ENCODE measurements at regions not wholly inside any gene's neighbourhood (a gene's known extent, or its start where the extent isn't known, plus 50 kb on each side); places are given as distances from the start of the nearest gene placed in this dataset.
"Not testable (repeated sequence)": the region's sequence is repeated elsewhere in the genome, so short reads cannot be mapped to it uniquely, and the experiment has no call there.

DNA sequence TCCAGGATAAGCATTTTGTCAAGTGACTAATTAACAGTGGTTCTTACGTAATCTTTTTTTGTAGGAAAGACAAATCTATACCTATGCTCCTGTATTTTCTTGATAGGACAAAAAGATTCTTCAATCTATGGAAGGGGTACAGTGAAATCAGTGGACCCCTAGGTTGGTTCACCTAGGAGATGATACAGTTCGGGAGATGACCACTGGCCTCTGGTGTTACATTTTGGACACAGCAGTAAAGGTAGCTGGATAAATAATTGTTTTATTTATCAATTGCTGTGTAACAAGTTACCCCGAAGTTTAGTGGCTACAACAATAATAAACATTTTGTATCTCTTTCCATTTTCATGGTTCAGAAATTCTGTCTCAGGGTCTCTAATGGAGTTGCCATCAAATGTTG lies 288.2 kb upstream of the MAGI2 start:
- Histone ChIP-seq H3K27ac (no peak overlapping the region), H3K4me3 (no peak overlapping the region), H3K36me3 (no peaks in the 10 kb centered on the region), H3K27me3 (replicated peaks; ENCODE audit: insufficient read depth) (no peaks in the 10 kb centered on the region), H3K9me3 (no peaks in the 10 kb centered on the region), H3K4me1 (replicated peaks) (no peaks in the 10 kb centered on the region)
- DNase-seq (ENCODE audit: low spot score), result no peak
- intact Hi-C loops (cut with DNase I), result no loop called here
- TF ChIP-seq POLR2A (IDR thresholded peaks at IDR 0.05) (no peak), CTCF (IDR thresholded peaks at IDR 0.05) (no peak), POLR2AphosphoS5 (IDR thresholded peaks at IDR 0.05) (no peak)
- WGBS, result 76% methylated on average over 3 of the region's 3 CpGs

- H3K27ac ChIP-seq, result no peak overlapping the region
- no peaks in the 10 kb centered on the region for H3K9me3 ChIP-seq
- 96% methylated on average over 22 of the region's 22 CpGs for WGBS
- no peak for DNase-seq (ENCODE audit: low spot score)
- no peaks in the 10 kb centered on the region for H3K4me1 ChIP-seq (replicated peaks)
- intact Hi-C loops (cut with DNase I), result no loop called here
- H3K27me3 ChIP-seq (replicated peaks; ENCODE audit: insufficient read depth), result no peaks in the 10 kb centered on the region
- H3K4me3 ChIP-seq, result no peak overlapping the region
- no peak for TF ChIP-seq CTCF (IDR thresholded peaks at IDR 0.05)
- no peaks in the 10 kb centered on the region for H3K36me3 ChIP-seq
These were observed 286.6 kb upstream of the MAGI2 start for GRCh38 chr7:79740076-79740475.

GRCh38 chr7:79739036-79739709 lies 285.7 kb upstream of the MAGI2 start:
- WGBS, result 98% methylated on average over 17 of the region's 44 CpGs
- DNase-seq (ENCODE audit: low spot score); H3K4me3 ChIP-seq; intact Hi-C loops (cut with DNase I); H3K4me1 ChIP-seq (replicated peaks); H3K27ac ChIP-seq; H3K36me3 ChIP-seq; H3K27me3 ChIP-seq (replicated peaks; ENCODE audit: insufficient read depth); H3K9me3 ChIP-seq: not testable (repeated sequence)

DNA sequence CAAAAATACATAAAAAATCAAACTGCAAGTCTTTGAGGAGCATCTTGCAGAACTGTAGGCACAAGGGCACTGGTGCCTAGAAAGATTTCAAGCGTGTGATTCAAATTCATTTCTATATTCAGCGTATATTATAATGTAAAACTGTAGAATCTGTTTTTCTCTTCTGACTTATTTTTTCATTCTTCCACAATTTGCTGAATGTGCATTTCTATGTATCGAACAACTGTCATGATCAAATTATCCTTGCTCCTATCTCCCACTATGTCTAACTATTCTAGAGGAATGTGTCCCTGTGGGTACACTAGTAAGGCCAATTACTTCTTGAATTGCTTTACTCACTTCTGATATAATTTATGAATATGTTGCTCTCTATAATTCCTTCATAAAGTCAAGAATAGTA lies 283.0 kb upstream of the MAGI2 start:
- Histone ChIP-seq H3K4me3 (no peak overlapping the region), H3K9me3 (no peaks in the 10 kb centered on the region), H3K36me3 (no peaks in the 10 kb centered on the region), H3K27me3 (replicated peaks; ENCODE audit: insufficient read depth) (no peaks in the 10 kb centered on the region), H3K27ac (no peak overlapping the region), H3K4me1 (replicated peaks) (no peaks in the 10 kb centered on the region)
- no peak for DNase-seq (ENCODE audit: low spot score)
- TF ChIP-seq POLR2A (IDR thresholded peaks at IDR 0.05), result no peak
- intact Hi-C loops (cut with DNase I), result no loop called here
- WGBS, result 95% methylated on average over 3 of the region's 3 CpGs

GRCh38 chr7:79735012-79735411 lies 281.5 kb upstream of the MAGI2 start:
- Histone ChIP-seq H3K9me3 (no peaks in the 10 kb centered on the region), H3K27ac (no peak overlapping the region), H3K4me3 (no peak overlapping the region), H3K36me3 (no peaks in the 10 kb centered on the region), H3K27me3 (replicated peaks; ENCODE audit: insufficient read depth) (no peaks in the 10 kb centered on the region), H3K4me1 (replicated peaks) (no peaks in the 10 kb centered on the region)
- DNase-seq (ENCODE audit: low spot score), result no peak
- intact Hi-C loops (cut with DNase I), result no loop called here
- 97% methylated on average over 1 of the region's 1 CpG for WGBS
- no peak for TF ChIP-seq POLR2AphosphoS5 (IDR thresholded peaks at IDR 0.05)
- no peak for TF ChIP-seq CTCF (IDR thresholded peaks at IDR 0.05)
- TF ChIP-seq POLR2A (IDR thresholded peaks at IDR 0.05), result no peak

- no peaks in the 10 kb centered on the region for H3K9me3 ChIP-seq
- no peak for TF ChIP-seq CTCF (IDR thresholded peaks at IDR 0.05)
- no peak for TF ChIP-seq POLR2A (IDR thresholded peaks at IDR 0.05)
- no peak for TF ChIP-seq POLR2AphosphoS5 (IDR thresholded peaks at IDR 0.05)
These were observed 280.7 kb upstream of the MAGI2 start for GRCh38 chr7:79734181-79734580.

More at GRCh38 chr7:79734181-79734580, 280.7 kb upstream of the MAGI2 start:
- Histone ChIP-seq H3K4me1 (replicated peaks) (no peaks in the 10 kb centered on the region), H3K4me3 (no peak overlapping the region), H3K27me3 (replicated peaks; ENCODE audit: insufficient read depth) (no peaks in the 10 kb centered on the region), H3K36me3 (no peaks in the 10 kb centered on the region), H3K27ac (no peak overlapping the region)
- no peak for DNase-seq (ENCODE audit: low spot score)
- intact Hi-C loops (cut with DNase I), result no loop called here

Measured in prostate gland (tissue), 2 donors.